ENCODE measurements at regions not wholly inside any gene's neighbourhood (a gene's known extent, or its start where the extent isn't known, plus 50 kb on each side); places are given as distances from the start of the nearest gene placed in this dataset.

- no peak overlapping the region for H3K27ac ChIP-seq (ENCODE audit: low read depth in 1 of 2, low read length in 2 of 2)
- intact Hi-C loops (cut with DNase I, micrococcal nuclease), result no loop called here
- ChIA-PET POLR2A (interaction anchor here (0.7 kb wide), 1 partner anchor 31 kb away, joined by 3 read pairs; no protein-coding TSS in a partner anchor), CTCF (no interaction called here)
- H3K4me3 Mint-ChIP-seq, result no peak overlapping the region
- H3K27me3 Mint-ChIP-seq, result no peaks in the 10 kb centered on the region
- ATAC-seq (ENCODE audit: poor library complexity) (no peak), DNase-seq (no peak)
- H3K36me3 Mint-ChIP-seq (ENCODE audit: low read depth), result no peaks in the 10 kb centered on the region
- no peaks in the 10 kb centered on the region for H3K4me1 ChIP-seq (ENCODE audit: insufficient read depth, low read length)
- H3K9me3 Mint-ChIP-seq, result no peaks in the 10 kb centered on the region
- H3K4me1 Mint-ChIP-seq (ENCODE audit: low read depth), result no peaks in the 10 kb centered on the region
- H3K36me3 ChIP-seq (ENCODE audit: insufficient read depth, low read length), result no peaks in the 10 kb centered on the region
- TF ChIP-seq, protein P1, sequence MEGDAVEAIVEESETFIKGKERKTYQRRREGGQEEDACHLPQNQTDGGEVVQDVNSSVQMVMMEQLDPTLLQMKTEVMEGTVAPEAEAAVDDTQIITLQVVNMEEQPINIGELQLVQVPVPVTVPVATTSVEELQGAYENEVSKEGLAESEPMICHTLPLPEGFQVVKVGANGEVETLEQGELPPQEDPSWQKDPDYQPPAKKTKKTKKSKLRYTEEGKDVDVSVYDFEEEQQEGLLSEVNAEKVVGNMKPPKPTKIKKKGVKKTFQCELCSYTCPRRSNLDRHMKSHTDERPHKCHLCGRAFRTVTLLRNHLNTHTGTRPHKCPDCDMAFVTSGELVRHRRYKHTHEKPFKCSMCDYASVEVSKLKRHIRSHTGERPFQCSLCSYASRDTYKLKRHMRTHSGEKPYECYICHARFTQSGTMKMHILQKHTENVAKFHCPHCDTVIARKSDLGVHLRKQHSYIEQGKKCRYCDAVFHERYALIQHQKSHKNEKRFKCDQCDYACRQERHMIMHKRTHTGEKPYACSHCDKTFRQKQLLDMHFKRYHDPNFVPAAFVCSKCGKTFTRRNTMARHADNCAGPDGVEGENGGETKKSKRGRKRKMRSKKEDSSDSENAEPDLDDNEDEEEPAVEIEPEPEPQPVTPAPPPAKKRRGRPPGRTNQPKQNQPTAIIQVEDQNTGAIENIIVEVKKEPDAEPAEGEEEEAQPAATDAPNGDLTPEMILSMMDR (IDR thresholded peaks at IDR 0.05), result no peak
- H3K4me3 ChIP-seq (ENCODE audit: low read length), result no peak overlapping the region
- no peaks in the 10 kb centered on the region for H3K27me3 ChIP-seq (ENCODE audit: control insufficient read depth in 1 of 2, insufficient read depth in 2 of 2, low read length in 2 of 2)
- H3K9me3 ChIP-seq (ENCODE audit: control insufficient read depth in 1 of 2, insufficient read depth in 1 of 2, low read length in 2 of 2), result no peaks in the 10 kb centered on the region
- no peak overlapping the region for H3K27ac Mint-ChIP-seq
These were observed 136.4 kb upstream of the DEPDC1 start for GRCh38 chr1:68633141-68633919.

- TF ChIP-seq, protein P1 (IDR thresholded peaks at IDR 0.05), result no peak
- no peak for DNase-seq
- no peak for ATAC-seq (ENCODE audit: poor library complexity)
- POLR2A ChIA-PET, result no interaction called here
- CTCF ChIA-PET, result no interaction called here
- H3K4me3 Mint-ChIP-seq, result no peak overlapping the region
- no peaks in the 10 kb centered on the region for H3K36me3 ChIP-seq (ENCODE audit: insufficient read depth, low read length)
- no peaks in the 10 kb centered on the region for H3K36me3 Mint-ChIP-seq (ENCODE audit: low read depth)
- H3K27ac ChIP-seq (ENCODE audit: low read depth in 1 of 2, low read length in 2 of 2), result no peak overlapping the region
- H3K27me3 Mint-ChIP-seq, result no peaks in the 10 kb centered on the region
- no peaks in the 10 kb centered on the region for H3K4me1 ChIP-seq (ENCODE audit: insufficient read depth, low read length)
- H3K9me3 ChIP-seq (ENCODE audit: control insufficient read depth in 1 of 2, insufficient read depth in 1 of 2, low read length in 2 of 2), result no peaks in the 10 kb centered on the region
- intact Hi-C loops (cut with DNase I, micrococcal nuclease), result no loop called here
- no peaks in the 10 kb centered on the region for H3K4me1 Mint-ChIP-seq (ENCODE audit: low read depth)
- H3K27me3 ChIP-seq (ENCODE audit: control insufficient read depth in 1 of 2, insufficient read depth in 2 of 2, low read length in 2 of 2), result no peaks in the 10 kb centered on the region
- peaks cover 2% of the 10 kb centered on the region for H3K9me3 Mint-ChIP-seq
- no peak overlapping the region for H3K4me3 ChIP-seq (ENCODE audit: low read length)
- no peak overlapping the region for H3K27ac Mint-ChIP-seq
These were observed 147.6 kb upstream of the DEPDC1 start for GRCh38 chr1:68644504-68644903.

DNA sequence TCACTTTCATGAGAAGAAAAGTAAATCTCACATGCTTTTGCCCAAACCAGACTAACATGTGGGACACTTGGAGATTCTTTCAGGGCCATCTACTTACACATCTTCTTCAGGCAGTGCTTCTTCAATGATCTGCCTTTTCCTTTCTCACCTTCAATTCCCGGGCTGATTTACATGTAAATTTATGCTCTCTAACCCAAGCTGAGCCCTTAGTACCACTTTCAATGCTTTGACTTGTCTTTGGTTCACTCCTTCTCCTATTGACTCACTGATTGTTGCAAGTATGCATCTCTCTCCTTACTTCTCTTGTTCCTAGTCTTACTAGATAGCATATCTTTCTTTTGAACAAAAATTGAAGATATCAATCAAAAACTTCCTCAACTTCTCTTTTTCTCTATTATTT, 154.2 kb upstream of the DEPDC1 start:
- H3K4me3 ChIP-seq (ENCODE audit: low read length), result no peak overlapping the region
- H3K27me3 ChIP-seq (ENCODE audit: control insufficient read depth in 1 of 2, insufficient read depth in 2 of 2, low read length in 2 of 2), result no peaks in the 10 kb centered on the region
- Mint-ChIP-seq H3K36me3 (ENCODE audit: low read depth) (no peaks in the 10 kb centered on the region), H3K27me3 (no peaks in the 10 kb centered on the region), H3K27ac (no peak overlapping the region), H3K4me3 (no peak overlapping the region), H3K4me1 (ENCODE audit: low read depth) (no peaks in the 10 kb centered on the region), H3K9me3 (peaks cover 5% of the 10 kb centered on the region)
- H3K4me1 ChIP-seq (ENCODE audit: insufficient read depth, low read length), result no peaks in the 10 kb centered on the region
- H3K9me3 ChIP-seq (ENCODE audit: control insufficient read depth in 1 of 2, insufficient read depth in 1 of 2, low read length in 2 of 2), result no peaks in the 10 kb centered on the region
- no peak for DNase-seq
- TF ChIP-seq, protein P1 (IDR thresholded peaks at IDR 0.05), result no peak
- ChIA-PET CTCF (no interaction called here), POLR2A (no interaction called here)
- no peaks in the 10 kb centered on the region for H3K36me3 ChIP-seq (ENCODE audit: insufficient read depth, low read length)
- ATAC-seq (ENCODE audit: poor library complexity), result no peak
- no peak overlapping the region for H3K27ac ChIP-seq (ENCODE audit: low read depth in 1 of 2, low read length in 2 of 2)
- intact Hi-C loops (cut with DNase I, micrococcal nuclease), result no loop called here
